NCI-H774 (cell line): ENCODE measurements at regions not wholly inside any gene's neighbourhood (a gene's known extent, or its start where the extent isn't known, plus 50 kb on each side); places are given as distances from the start of the nearest gene placed in this dataset.

ENCODE experiments used
- DNase-seq: peaks from one replicate; lab custom pipeline; 2025; lab: John Stamatoyannopoulos, UW

DNA sequence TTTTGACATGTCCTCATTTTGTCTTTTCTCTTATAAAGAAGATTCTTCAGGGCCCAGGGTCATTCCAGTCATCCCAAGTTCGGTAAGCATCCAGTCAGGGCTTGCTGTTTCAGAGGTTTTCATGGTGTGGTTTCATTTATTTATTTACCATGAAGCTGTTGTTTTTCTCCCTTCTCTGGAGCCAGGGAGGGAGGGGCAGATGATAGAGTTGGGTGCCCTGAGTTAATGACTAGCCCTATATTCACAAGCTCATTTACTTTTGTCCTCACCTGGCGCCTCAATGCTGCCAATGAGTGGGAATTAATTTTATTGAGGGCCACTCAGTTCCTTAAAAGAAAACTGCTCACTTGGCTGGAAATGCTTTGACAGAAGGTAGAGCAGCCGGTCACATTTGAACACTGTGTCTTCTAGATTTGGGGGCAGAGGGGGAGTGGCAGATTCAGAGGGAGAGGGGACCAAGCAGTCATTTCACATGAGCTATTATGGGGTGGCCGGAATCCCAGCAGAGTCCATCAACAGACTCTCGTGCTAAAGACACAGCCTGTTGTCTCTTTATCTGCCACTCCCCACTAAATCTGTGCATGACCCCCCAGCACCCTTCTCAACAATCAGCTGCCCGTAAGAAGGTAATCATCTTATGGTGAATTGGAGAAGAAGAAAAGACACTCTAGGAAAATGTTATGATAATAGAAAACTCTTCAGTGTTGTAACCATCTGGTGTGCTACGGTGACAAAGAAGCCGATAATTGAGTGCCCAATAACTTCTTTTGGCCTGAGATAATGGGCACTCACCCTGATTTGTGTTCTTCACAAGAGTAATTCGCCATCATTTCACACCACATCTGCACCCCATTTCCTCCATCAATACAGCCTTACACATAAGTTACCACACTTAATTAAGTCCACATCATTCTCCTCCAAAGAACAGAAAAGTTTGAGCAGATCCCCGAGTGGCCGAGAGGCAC is 573.5 kb upstream of the JAG1 start:
- DNase-seq: no peak

DNA sequence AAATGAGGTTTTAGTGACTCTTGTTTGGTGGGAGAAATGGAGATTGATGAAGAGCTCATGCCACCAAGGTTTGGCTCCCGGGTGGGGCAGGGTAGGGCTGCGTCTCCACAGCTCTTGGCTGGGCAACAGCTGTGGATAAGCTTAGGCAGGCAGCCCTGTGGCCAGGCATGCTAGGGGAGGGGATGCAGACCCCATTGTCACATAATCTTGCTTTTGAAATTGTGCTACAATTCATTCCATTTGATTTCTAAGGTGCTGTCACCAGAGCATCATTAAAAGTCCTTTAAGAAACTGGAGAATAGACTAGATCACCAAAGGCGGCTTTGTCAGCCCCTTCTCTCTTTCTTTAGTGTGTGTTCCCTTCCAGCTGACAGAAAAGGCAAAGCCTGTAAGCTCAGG is 574.2 kb upstream of the JAG1 start:
- DNase-seq: no peak

DNA sequence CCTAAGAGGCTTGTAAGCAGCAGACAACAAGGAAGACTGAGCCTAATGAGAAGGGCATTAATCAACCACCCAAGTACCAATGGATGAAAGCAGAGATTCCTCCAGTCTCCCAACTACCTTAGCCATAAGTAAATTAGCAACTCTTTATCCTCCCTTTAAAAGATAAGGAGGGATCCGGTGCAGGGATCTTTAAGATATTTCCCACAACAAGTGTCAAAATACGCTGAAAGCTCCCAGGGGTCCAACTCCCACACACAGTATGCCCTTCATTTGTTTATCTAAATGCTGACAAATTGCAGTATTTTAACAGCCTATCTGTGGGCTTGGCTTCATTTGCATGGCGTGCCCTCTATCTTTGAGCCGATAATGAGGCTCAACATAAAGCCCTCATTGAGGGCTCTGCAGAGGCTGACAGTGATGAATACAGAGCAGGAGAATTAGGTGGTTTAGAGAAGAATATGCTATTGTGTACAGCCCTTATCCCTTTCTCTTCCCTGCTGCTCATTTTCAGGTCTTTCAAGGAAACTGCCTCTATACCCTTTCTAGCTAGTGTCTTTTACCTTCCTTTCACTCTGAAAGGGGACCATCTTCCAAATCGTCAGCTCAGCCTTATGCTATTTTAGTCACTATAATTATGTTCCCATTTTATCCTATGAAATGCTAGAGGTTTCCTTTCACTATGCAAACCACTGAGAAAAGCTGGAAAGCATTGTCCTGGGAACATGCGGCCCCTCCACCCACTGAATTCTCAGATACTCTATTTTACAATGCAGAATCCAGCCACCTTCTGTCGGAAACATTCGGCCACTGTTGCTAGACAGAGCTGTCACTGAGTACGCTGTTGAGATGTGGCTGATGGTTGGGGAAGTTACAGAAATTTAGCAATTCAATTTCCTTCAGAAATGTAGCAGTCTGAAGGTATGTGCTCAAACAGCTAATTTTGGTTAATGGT is 575.2 kb upstream of the JAG1 start:
- no peak for DNase-seq

DNA sequence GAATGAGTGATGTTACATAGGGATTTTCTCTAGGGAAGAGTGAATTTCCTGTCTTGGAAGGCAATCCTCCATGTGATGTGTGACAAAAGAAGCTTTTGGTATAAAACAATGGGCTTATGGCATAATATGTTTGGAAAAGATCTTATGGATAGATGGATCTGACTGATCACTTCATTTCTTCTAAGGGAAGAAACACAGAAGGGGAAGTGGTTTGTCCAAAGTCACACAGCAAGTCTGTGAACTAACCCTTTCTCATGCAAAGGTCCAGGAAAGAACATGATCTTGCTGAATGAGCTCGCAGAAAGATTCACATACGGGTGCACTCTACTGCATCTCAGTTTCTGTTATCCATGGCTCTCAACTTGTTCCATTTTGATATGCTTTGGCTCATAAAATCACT is 575.9 kb upstream of the JAG1 start:
- no peak for DNase-seq

DNA sequence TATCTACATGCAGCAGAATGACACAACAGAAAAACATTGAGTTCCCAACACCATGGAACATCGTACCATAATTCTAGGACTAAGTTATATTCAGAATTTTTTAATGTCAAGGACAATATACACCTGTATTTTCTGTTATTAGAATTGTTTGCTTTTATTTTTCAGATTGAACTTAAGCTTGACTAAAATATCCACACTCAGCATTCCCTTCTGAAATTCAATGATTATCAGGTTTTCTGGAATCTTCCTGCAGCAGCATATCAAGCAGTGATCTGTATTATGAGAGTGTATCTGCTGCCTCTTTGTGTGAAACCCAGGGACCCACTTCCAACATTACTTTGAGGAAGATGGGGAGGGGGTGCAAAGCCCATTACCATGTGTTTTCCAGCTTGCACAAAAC is 578.6 kb upstream of the JAG1 start:
- DNase-seq: no peak

DNA sequence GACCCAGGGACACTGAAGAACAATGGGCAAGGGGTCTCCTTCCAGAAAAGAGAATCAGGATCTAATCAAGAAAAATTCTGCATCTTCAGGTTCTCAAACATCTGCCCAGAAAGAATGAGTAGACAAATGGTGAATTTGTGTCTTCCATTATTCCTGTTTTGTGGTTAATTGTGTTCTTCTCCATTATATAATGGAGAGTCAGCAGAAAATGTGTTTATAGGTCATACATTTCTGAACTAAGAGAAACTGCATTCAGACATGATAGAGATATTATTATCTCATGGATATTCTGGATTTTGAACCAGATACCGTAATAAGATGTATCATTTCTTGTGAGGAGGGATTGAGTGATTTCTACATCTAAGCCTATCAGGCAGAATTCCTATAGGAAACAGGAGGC is 581.7 kb upstream of the JAG1 start:
- DNase-seq: no peak

DNA sequence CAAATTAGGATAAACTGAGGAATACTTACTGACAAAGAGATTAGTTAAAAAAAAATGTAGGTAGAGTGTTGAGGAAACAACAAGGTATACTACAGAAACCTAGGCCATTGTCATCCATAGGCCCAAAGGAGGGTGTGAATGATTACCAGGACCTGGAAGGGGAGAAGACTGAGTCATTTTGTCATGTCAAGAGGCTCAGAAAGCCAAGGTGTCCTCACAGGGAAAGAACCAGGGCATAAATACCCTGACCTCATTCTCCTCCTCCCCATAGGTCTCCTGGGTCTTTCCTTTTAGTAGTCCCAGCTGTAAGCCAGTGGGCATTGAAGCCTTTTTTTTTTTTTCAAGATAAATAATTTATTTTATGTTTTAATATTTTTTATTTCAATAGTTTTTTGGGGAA is 582.1 kb upstream of the JAG1 start:
- no peak for DNase-seq

DNA sequence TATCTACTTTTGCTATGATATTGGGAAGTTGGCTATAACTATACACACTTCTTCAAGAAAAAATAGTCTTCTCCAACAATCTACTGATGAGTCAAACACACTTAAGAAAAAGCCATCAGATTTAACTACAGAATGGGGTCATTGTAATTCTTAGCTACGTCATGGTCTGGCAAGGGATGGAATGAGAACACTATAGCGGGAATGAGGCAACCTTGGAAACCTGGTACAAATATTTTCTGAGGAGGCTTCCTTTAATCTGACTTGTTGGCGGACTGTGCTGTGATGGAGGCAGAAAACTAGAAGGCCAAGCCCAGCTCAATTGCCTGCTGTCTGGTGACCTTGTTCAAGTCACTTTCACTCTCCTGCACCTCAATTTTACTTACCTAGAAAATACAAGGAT is 586.8 kb upstream of the JAG1 start:
- no peak for DNase-seq

DNA sequence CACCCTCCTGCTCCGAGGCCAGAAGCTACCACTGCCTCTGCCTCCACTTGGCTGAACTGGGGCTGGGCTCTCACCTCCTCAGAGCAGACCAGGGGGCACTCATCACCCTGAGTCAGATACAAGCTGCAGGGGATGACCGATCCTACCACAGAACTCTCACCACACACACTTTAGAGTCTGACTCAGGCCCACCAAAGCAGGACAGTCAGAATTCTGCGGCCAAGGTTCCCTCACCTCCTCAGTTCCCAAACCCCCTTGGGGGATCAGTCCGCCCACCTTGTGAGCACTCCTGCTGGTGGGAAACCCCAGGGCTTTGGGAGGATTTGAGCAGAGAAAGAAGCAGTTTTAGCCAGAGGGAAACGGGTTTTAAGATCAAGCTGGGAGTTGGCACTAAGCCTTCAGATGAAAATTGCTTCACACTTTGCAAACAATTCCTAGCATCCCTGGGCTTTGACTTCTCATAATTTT is 587.8 kb upstream of the JAG1 start:
- DNase-seq: no peak

DNA sequence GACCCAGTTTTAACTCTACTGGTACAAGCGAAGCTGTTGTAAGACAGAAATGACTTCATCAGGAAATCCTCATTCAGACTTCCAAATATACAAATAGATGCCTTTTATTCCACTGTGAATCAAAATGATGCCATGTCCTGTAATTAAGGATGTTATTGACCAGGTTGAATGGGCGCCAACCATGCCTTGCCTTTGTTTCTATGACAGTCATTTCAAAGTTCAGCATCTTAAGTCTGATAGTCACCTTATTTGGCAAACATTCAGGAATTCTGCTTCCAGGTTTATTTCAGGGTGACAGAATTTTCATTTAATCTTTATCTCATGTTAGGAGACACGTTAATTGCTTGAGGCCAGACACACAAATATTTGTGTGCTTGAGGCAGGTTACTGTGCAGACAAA is 592.8 kb upstream of the JAG1 start:
- DNase-seq: no peak

DNA sequence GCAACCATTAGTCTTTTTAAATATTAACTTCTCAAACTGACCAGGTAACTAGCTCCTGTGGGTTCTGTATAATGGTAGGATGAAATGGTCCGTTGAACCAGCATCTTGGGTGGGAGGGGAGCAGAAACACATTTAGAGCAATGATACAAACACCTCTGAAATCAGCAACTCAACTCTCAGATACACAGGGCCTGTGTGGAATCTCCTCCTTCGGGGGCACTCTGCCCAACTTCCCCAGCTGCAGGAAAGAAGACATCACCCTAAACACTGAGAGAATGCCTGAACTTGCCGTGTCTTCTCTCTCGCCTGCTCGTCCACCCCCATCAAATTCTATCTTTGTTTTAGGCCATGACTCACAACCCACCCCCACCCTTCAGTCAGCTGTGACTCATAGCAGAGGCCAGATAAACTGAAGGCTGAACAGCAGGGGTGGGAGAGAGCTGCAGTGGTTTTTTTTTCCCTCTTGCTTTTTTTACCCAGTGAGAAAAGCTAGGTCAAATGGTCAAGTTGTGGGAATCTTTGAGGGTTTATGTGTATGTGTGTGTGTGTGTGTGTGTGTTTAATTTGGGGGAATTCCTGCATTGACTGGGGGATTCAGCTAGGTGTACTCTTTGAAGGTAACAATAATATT is 593.4 kb upstream of the JAG1 start:
- no peak for DNase-seq

DNA sequence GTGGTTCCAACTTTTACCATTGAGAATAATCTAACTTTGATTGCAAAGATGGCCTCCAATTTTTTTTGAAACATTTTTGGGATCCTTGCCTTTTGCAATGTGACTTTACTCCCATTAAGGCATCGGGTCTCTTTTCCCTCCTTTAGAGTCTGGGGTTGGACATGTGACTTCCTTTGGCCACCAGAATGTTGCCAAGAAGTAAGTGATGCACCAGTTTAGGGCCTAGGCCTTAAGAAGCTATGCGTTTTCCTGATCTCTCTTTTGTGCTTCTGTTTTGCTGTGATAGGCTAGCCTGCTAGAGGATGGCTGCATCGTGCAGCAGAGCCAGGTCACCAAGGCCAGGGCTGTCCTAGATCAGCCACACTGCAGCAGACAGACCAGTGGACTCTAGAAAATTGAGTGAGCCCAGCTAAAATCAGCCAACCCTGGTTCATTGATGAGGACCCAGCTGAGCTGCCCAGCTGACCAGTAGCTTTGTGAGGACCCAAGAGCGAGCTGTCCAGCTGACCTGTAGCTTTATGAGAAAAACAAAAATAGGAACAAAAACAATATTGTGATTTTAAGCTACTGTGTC is 594.0 kb upstream of the JAG1 start:
- no peak for DNase-seq

DNA sequence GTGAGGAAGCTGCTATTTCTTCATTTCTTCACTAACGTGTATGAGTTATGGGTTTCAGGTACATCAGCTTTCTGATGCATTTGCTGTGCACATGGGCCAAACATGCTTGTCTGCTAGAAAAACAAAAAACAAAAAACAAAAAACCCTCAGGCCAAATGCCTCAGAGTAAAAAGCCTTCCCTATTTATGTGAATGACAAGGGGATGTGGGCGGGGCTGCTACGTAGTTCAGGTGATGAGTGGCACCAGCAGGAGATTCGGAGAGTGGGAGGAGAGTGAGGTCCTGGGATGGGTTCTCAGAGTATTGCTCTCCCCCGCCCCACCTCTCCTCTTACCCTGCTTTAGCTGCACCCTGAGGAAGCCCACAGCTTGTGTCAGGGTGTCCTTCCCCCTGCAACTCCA is 596.8 kb upstream of the JAG1 start:
- no peak for DNase-seq

DNA sequence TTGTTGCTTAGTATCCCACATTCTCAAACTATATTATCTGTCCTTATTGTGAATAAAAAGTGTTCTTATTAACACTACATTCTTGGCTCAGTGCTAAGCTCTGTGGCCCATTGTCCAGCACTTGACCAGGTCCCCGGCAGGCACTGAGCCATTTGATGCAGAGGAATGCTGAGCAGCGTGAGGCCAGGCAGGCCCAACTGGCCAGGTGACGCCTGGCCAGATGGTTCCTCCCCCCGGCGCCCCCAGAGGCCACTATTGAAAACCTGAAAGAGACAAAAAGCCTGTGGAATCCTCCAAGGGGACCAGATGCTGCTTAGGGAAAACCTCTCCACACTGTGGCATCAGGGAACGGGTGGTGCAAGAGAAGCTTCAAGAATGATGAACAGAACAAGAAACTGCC is 597.5 kb upstream of the JAG1 start:
- no peak for DNase-seq

DNA sequence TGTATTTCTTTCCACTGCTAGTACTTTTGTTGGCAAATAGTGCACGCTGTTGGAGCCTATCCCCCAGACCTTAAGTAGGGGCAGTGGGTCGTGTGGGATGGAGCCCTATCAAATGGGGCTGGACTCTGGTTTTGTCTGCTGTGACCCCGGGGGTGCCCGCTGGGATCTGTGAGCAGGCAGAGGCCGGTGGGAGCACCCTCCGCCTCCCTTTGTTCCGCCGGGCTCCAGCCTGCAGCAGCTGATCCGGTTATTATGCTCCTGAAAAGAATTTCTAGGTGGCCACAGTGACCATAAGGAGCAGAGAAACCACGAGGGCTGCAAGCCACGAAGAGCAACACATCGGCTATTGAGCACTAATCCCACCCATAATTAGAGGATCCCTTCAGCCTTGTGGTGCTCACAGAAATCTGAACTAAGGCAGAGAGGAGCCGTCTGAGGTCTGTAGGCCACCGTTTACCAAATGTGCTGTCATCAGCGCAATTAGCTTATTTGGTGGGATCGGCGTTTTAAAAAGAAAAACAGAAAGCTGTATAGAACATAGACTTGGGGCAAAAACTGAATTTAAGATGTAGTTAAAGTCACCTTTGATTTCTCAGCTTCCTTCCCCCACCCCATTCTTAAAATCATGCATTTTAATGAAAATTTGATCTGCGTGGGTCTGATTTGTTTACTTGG is 598.3 kb upstream of the JAG1 start:
- no peak for DNase-seq

DNA sequence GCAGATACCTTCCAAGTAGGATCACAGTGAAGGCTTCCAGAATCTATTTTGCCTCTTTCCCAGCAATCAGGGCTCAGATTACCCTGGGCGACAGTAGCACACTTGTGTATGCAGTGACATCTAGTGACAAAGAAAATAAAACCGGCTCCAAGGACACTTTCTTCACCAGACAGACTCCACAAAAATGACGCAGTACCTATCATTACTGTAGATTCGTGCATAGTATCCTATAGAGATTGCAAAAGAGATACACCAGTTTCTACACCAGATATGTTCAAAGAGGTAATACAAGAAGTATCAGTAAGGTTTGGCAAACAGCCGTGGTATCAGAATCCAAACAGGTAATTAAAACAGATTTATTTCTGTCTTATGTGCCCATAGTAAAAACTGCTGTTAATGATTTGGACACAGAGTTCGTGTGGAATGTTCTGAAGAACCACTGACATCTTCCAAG is 600.4 kb upstream of the JAG1 start:
- peak; percentile 62 for DNase-seq

DNA sequence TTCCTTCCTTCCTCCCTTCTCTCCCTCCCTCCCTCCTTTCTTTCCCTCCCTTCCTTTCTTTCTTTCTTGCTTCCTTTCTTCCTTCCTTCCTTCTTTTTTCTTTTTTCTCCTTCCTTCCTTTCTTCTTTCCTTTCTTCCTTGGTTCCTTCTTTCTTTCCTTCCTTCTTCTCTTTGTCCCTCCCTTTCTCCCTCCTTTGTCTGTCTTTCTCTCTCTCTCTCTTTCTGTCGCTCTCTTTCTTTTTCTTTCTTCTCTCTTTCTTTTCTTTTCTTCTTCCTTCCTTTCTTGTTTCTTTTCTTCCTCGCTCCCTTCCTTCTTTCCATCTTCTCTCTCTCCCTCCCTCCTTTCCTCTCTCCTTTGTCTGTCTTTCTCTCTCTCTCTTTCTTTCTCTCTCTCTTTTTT is 601.9 kb upstream of the JAG1 start:
- DNase-seq: no peak

DNA sequence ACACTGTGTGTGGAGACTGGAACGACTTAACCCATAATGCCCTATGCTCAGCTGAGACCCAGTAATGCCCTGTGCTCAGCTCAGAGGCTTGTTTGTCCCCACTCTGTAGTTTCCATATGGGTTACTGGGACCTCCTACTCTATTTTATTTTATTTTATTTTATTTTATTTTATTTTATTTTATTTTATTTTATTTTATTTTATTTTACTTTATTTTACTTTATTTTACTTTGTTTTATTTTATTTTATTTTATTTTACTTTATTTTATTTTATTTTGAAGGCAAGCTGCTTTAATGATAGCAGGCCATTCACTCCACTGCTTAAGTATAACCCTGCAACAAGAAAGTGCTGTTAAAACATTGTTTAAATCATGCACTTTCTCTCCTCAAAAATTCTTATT is 603.4 kb upstream of the JAG1 start:
- no peak for DNase-seq

DNA sequence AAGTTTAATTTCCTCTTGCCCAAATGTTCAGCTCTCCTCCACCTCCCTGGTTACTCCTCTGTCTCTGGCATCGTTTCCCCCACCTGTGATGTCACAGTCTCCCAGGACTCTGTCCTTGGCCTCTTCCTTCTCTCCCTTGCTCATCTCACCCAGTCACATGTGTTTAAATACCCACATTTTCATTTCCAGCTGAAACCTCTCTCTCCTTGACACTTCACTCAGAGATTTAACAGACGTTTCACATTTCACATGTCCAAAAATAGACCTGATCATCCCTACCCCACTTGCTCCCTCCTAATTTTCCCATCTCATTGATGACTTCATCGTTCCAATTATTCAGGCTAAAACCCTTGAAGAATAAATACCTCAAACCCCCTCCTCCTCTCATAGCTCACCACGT is 604.1 kb upstream of the JAG1 start:
- no peak for DNase-seq

DNA sequence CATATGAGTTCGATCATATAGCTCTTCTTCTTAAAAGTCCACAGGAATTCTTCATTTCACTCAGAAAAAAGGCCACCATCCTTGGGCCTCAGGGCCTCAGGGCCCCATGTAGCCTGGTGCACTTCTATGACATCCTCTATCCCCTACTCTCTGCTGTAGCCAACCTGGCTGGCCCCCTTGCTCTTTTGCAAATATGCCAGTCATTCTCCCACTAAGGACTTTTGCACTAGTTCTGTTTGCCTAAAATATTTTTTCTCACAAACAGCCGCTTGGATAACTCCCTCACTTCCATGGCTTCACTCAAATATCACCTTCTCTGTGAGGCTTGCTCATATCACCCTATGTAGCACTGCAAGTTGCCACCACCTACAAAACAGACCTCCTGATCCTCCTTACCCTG is 604.7 kb upstream of the JAG1 start:
- no peak for DNase-seq

DNA sequence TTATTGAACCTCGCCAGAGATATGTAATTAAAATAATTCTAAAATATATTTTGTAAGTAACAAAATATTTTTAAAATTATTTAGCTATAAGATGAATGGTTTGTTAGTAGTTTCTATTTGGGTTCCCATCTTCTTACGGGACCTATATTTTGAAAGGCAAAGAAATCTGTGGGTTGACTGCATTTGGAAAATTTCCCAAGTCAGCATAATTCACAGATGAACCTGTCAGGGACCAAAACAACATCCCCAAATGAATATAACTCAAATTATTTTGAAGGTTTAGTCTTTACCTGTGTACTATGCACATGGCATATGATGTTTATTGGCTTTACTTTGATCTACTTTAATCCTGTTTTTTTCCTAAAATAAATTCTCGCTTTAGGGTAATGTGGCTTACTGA is 607.4 kb upstream of the JAG1 start:
- DNase-seq: no peak
